Fibroblast of villous mesenchyme (primary cell): ENCODE measurements at regions not wholly inside any gene's neighbourhood (a gene's known extent, or its start where the extent isn't known, plus 50 kb on each side); places are given as distances from the start of the nearest gene placed in this dataset.
"Not testable (repeated sequence)": the region's sequence is repeated elsewhere in the genome, so short reads cannot be mapped to it uniquely, and the experiment has no call there.

ENCODE experiments used
- DNase-seq: peaks from one replicate; pipeline ENCODE4 v3.0.0-alpha.2; 2010; ENCODE audit warnings: low read depth
- H3K4me3 ChIP-seq: 2 replicates; pipeline ENCODE4 v1.5.1; 2011; ENCODE audit warnings: low read depth, mild to moderate bottlenecking, low read length
- TF ChIP-seq, protein P1 (sequence below): IDR thresholded peaks from 2 replicates; pipeline ENCODE4 v1.5.1; 2012; ENCODE audit warnings: low read depth, mild to moderate bottlenecking, low read length; ENCODE audit not compliant: insufficient read depth

DNA sequence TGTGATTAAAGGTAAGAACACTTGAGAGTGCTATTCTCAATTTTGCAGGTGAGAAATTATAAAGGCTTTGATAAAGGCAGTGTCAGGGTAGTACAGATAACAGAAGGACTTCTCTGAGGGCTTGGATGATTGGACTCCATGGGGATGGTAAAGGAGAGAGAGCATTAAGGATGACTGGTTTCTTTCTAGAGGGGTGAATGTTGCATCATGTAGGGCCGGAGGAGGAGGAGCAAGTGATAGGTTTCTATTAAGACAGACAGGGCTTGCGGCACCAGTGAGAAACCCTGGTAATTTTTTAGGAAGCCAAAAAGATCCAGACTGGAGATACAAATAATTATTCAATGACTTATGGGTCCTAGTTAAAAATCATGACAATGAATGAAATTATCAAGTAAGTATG lies 230.7 kb upstream of the MME start:
- no peak for DNase-seq
- TF ChIP-seq, protein P1, sequence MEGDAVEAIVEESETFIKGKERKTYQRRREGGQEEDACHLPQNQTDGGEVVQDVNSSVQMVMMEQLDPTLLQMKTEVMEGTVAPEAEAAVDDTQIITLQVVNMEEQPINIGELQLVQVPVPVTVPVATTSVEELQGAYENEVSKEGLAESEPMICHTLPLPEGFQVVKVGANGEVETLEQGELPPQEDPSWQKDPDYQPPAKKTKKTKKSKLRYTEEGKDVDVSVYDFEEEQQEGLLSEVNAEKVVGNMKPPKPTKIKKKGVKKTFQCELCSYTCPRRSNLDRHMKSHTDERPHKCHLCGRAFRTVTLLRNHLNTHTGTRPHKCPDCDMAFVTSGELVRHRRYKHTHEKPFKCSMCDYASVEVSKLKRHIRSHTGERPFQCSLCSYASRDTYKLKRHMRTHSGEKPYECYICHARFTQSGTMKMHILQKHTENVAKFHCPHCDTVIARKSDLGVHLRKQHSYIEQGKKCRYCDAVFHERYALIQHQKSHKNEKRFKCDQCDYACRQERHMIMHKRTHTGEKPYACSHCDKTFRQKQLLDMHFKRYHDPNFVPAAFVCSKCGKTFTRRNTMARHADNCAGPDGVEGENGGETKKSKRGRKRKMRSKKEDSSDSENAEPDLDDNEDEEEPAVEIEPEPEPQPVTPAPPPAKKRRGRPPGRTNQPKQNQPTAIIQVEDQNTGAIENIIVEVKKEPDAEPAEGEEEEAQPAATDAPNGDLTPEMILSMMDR = no peak

DNA sequence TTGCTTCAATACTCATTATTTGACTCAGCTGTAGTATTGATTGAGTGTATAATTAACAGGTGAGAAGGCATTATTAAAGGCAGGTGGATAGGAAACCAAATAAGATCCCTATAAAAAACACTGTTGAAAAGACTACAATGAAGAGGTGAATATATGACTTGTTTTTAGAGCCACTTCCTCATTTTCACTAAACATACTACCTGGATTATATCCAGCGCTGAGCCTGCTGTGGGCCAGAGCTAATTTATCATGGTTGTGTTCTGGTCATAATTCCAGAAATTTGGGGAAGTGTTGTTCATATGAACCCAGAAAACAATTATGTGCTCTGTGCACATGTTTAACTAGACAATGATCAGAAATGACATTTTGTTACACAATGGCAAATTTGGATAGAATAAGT lies 235.3 kb upstream of the MME start:
- TF ChIP-seq, protein P1 = no peak
- no peak for DNase-seq
- no peak overlapping the region for H3K4me3 ChIP-seq

More for the DNA sequence above, 230.7 kb upstream of the MME start:
- no peak overlapping the region for H3K4me3 ChIP-seq

DNA sequence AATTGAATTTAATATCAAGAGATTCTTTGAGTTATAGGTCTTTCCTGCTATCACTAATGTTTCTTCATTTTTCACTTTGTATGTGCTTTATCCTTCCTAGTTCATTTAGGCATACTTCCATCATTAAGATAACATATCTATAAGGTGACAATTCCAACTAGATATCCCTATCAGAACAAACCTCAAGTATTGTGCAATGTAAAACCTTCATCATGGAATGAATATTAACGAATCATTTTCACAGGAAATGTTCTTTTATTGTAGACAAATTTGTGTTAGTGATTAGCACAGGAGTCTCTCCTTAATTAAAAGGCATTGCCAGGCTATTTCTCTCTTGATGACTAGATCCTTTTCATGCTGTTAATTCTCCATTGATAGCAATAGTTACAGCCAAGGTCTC lies 236.5 kb upstream of the MME start:
- H3K4me3 ChIP-seq = no peak overlapping the region
- DNase-seq = no peak
- TF ChIP-seq, protein P1 = no peak

DNA sequence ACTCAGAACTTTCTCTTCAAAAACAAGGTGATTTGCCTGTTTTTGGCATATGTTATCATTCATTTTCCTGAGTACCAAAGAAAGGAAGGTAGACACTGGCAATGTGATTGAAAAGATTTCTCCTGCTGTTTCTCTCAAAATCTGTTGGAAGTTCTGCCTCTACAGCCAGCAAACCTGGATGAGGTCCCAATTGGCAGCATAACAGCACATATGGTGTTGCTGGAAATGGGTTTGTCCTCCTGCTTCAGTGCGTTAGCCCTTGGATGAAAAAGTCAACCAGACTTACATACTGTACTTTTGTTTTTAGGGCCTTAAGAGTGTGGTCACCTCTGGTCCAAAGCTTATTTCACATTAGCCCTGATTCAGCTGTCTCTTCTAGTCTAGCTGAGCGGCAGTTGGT lies 237.6 kb upstream of the MME start:
- H3K4me3 ChIP-seq = no peak overlapping the region
- DNase-seq = no peak
- TF ChIP-seq, protein P1 = no peak

DNA sequence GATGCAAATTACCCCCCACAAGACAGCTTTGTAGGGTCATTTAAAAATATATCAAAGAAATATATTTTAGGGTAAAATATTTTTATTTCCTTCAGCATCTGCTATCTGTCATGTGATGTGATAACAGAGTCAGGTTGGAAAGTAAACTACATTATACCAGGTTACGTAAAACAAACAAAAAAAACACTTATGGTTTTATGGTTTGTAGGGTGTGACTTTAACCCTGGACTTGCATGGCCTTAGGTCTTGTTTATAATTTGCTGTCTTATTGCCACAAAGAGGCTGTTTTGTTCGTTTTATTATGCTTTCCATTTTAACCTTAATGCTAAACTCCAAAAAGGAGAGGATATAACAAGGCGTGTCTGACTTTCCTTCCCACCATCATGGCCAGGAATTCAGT lies 244.5 kb upstream of the MME start:
- no peak overlapping the region for H3K4me3 ChIP-seq
- TF ChIP-seq, protein P1 = no peak
- no peak for DNase-seq

DNA sequence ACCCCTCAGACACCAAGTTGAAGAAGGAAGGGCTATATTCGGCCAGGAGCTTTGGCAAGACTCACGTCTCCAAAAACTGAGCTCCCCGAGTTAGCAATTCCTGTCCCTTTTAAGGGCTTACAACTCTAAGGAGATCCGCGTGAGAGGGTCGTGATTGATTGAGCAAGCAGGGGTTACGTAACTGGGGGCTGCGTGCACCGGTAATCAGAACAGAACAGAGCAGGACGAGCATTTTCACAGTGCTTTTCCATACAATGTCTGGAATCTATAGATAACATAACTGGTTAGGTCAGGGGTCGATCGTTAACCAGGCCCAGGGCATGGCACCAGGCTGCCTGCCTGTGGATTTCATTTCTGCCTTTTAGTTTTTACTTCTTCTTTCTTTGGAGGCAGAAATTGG lies 245.3 kb upstream of the MME start:
- not testable (repeated sequence) for H3K4me3 ChIP-seq, DNase-seq

DNA sequence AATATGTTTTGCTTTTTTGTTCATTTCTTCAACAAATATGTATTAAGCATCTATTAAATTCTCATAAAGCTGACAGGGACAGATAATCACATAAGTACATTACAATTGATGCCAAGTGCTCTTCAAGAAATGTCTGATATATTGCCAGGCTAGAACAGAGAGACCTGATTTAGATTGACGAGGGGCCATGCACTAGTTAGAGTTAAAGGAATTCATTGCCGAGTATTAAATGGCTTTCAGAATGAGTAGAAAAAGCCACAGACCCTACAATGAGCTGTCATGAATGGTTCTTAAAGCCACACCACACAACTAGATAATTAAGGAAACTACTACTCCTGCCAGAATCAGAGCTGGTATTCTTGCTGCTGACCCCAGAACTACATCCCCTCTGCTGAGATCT lies 250.2 kb upstream of the MME start:
- no peak for DNase-seq
- TF ChIP-seq, protein P1 = no peak
- H3K4me3 ChIP-seq = no peak overlapping the region
